Skeletal muscle tissue (tissue), 3 donors: ENCODE measurements at regions not wholly inside any gene's neighbourhood (a gene's known extent, or its start where the extent isn't known, plus 50 kb on each side); places are given as distances from the start of the nearest gene placed in this dataset.
"Not testable (repeated sequence)": the region's sequence is repeated elsewhere in the genome, so short reads cannot be mapped to it uniquely, and the experiment has no call there.

Experiments used
- H3K27ac ChIP-seq: one replicate; pipeline ENCODE4 v1.7.0; 2013; ENCODE audit warnings: mild to moderate bottlenecking, low read depth, low read length, inconsistent platforms
- H3K27me3 ChIP-seq, 3 donors: one replicate each; pipeline ENCODE4 v1.7.0; 2013; ENCODE audit warnings: low read length in 3 of 3; ENCODE audit not compliant: control insufficient read depth in 3 of 3, insufficient read depth in 3 of 3
- H3K36me3 ChIP-seq, 3 donors: one replicate each; pipeline ENCODE4 v1.7.0; 2013; ENCODE audit warnings: low read length in 3 of 3; ENCODE audit not compliant: control insufficient read depth in 3 of 3, insufficient read depth in 3 of 3
- H3K4me1 ChIP-seq, 3 donors: one replicate each; pipeline ENCODE4 v1.7.0; 2013; ENCODE audit warnings: low read length in 3 of 3, mild to moderate bottlenecking in 3 of 3; ENCODE audit not compliant: control insufficient read depth in 3 of 3, insufficient read depth in 3 of 3
- H3K4me3 ChIP-seq, 3 donors: one replicate each; pipeline ENCODE4 v1.7.0; 2013; ENCODE audit warnings: low read length in 3 of 3
- H3K9ac ChIP-seq, 3 donors: one replicate each; pipeline ENCODE4 v1.7.0; 2013; ENCODE audit warnings: low read length in 3 of 3, mild to moderate bottlenecking in 3 of 3, moderate library complexity in 2 of 3, low read depth in 1 of 3
- H3K9me3 ChIP-seq, 3 donors: one replicate each; pipeline ENCODE4 v1.7.0; 2013; ENCODE audit warnings: low read length in 3 of 3; ENCODE audit not compliant: control insufficient read depth in 3 of 3
- donor health status: Osteomylitis.

DNA sequence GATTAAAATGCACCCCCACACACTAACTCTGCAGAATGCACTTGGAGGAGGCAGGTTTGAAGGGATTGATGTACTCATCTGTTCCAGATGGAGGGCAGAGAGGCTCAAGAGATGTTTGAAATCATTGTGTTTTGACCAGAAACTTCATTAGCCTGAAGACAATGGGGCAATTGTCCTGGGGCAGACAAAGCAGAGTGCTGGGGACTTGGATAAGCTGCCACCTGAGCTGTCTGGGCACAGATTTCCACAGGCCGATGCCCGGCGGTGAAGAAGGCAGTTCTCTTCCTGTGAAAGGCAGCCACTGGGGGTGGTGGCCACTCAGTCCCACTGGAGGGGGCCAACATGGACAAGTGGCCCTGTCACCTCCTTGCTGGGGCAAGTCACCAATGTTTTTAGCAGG, 181.0 kb downstream of the BCL2L11 start:
- not testable (repeated sequence) for H3K4me1 ChIP-seq, H3K27me3 ChIP-seq, H3K4me3 ChIP-seq, H3K27ac ChIP-seq, H3K36me3 ChIP-seq, H3K9ac ChIP-seq, H3K9me3 ChIP-seq

DNA sequence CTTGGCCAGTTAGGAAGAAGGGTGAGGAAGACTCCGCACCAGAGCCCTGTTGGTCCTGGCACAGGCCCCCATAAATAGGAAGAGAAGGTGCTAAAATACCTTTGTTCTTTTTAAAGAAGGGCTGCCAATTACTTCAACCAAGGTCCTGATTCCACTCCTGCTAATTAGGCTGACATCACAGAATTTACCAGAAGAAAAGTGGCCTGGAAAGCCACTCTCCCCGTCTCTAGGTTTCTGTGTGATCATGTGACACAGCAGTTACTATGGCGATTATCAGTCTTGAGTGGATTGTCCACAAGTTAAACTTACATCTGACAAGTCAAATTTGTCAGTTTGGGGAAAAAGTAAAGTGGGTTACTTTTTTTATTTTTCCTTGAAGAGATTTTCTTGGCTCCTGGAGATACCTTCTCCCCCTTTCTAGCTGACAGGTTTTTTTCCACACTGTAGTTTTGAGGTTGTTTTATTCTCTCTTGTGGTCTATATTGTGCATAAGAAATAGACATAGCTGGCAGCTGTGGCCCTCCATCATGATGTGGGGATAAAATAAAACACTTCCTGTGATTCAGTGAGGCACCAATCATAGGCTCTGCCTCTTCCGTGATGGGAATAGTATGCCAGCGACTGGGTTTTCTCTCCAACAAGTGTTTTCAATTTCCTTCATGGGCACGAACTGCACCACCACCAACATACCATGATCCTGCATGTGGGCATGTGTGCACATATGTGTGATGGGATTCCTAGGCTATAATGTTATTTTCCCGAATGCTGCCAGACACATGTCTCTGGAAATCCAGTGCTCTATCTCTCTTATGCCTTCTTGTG, 181.9 kb downstream of the BCL2L11 start:
- not testable (repeated sequence) for H3K9ac ChIP-seq, H3K4me1 ChIP-seq, H3K27me3 ChIP-seq, H3K36me3 ChIP-seq, H3K27ac ChIP-seq, H3K4me3 ChIP-seq, H3K9me3 ChIP-seq

DNA sequence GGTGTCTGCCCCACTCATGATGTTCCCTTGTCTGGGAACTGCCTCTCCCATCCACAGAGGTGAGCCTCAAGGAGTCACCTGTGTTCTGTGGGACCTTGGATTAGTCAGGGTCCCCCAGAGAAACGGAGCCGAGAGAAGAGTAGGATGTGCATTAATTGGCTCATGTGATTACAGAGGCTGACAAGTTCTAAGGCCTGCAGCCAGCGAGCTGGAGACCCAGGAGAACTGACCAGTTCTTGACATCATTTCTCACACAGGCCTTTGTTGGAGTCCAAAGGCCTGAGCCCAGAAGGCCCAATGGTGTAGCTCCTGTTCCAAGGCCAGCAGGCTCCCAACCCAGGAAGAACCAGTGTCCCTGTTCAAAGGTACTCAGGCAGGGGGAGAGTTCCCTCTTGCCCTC, 186.6 kb downstream of the BCL2L11 start:
- H3K27ac ChIP-seq, H3K36me3 ChIP-seq, H3K4me1 ChIP-seq, H3K4me3 ChIP-seq, H3K9me3 ChIP-seq, H3K27me3 ChIP-seq, H3K9ac ChIP-seq: not testable (repeated sequence)

DNA sequence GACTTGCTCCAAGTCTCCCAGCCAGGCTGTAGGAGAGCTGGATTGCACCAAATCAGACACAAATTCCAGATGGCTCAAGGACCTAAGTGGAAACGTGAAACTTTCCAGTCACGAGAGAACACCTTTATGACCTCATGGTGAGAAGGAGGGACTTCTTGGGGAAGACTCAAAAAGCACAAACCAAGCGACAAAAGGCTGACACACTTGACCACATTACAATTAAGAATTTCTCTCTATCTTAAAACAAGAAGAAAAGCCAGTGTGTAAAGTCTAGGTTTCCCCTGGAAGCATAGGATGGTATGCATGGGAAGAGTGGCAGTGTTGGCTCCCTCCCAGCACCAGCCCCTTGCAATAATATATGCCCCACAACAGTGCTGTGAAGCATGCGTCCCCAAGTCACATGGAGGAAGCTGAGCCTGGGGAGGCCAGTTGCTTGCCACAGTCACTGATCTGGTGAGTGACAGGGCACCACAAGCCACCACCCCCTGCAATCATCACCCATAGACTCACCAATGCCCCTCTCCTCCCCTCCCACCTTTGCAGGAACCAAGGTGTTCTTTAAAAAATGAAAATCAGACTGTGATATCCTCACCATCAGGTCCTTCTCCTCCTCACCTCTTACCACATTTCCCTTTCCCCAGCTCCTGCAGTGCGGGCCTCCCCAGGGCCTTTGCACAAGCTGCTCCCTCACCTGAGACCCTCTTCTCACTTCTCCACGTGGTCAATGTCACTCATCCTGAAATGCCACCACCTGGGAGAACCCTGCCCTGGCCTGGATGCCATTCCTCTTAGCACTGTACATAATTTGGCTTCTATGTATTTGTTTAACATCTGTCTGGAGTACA, 188.7 kb downstream of the BCL2L11 start:
- not testable (repeated sequence) for H3K4me3 ChIP-seq, H3K9me3 ChIP-seq, H3K4me1 ChIP-seq, H3K27ac ChIP-seq, H3K36me3 ChIP-seq, H3K27me3 ChIP-seq, H3K9ac ChIP-seq

DNA sequence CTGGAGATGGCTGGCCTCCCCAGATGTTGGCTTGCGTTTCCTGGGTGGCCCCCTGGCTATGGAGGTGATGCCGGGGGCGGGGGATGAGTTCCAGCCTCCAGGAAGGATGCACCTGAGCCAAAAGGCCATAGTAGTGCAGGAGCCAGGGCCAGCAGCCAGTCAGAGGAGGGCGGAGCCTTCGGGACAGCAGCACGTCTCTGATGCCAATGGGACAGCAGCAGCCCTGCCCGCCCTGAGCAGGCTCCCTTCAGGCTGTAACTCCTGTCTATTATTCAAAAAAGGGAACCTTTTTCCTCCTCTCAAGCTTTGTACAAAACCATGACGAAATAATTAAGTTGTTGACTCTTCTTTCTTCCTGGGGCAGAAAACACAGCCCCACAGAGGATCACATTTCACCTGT, 189.7 kb downstream of the BCL2L11 start:
- H3K9me3 ChIP-seq, H3K4me1 ChIP-seq: not testable (repeated sequence)

DNA sequence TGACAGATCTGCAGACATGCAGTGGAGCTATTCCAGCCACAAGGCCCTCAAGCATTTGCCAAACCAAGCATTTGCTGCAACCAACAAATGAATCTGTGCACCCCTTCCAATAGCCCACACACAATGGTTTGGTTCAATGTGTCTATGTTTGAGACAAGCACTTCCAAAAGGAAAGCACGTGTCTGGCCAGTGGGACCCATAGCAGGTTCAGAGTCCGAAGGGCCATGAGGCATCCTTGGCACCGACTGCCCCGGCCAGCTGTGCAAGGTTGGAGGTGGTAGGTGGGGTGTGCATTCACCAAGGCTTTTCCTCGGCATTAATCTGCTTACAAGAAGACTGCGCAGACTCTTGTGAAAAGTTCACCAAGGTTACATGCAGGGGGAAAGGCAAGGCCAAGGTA, 190.9 kb downstream of the BCL2L11 start:
- not testable (repeated sequence) for H3K27ac ChIP-seq, H3K27me3 ChIP-seq, H3K9ac ChIP-seq, H3K9me3 ChIP-seq, H3K4me3 ChIP-seq, H3K4me1 ChIP-seq, H3K36me3 ChIP-seq

More for the DNA sequence above, 189.7 kb downstream of the BCL2L11 start:
- H3K4me3 ChIP-seq, H3K27ac ChIP-seq, H3K9ac ChIP-seq, H3K27me3 ChIP-seq, H3K36me3 ChIP-seq: not testable (repeated sequence)

DNA sequence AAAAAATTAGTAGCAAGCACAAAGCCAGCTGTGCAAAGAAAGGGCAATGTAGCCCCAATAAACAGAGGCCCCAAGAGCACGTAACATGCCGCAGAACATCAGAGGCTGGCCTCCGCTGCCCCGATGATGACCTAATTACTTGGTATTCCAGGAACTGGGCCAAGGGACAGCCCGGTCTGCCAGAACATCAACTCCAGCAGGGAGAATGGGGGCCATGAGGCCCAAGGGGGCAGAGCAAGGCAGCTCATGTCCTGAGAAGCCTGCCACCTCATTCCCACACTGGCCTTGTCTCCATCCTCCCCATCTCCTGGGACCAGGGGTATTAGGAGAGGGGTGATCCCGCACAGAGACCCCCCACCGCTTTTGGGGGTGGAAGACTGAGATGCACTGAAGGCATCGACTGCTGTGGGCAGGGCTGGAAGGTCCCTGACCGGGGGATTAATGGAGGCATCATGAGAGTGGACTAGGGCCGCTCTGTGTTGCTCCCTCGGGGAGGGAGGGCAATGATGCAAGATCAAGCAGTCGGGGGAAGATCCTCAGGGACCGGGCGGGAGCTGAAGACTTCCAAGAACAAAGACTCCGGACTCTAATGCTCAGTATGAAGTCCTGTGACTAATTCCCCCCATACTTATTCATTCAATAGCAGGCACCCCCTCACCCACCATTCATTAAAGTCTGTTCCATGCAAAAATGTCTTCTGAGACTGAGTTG, 192.3 kb downstream of the BCL2L11 start:
- not testable (repeated sequence) for H3K36me3 ChIP-seq, H3K27ac ChIP-seq, H3K27me3 ChIP-seq, H3K9me3 ChIP-seq, H3K9ac ChIP-seq, H3K4me3 ChIP-seq, H3K4me1 ChIP-seq

DNA sequence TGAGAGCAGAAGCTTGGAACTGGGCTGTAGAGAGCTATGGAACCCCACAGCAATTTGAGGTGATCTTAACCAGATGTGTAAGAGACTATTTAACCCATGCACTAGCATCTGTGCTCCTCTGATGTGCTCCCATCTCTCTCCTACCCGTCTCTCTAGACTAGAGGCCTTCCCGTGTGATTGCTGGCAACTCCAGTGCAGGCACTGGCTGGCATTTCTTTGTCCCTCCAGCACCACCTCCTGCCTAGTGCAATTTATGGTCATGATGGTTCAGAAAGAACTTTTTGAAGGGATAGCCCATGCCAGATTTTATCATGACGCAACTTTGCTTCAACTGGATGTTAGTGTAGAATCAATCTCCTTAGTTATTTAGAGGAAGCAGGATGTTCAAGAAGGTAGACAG, 193.0 kb downstream of the BCL2L11 start:
- H3K36me3 ChIP-seq, H3K9me3 ChIP-seq, H3K27me3 ChIP-seq, H3K27ac ChIP-seq, H3K4me3 ChIP-seq, H3K4me1 ChIP-seq, H3K9ac ChIP-seq: not testable (repeated sequence)

DNA sequence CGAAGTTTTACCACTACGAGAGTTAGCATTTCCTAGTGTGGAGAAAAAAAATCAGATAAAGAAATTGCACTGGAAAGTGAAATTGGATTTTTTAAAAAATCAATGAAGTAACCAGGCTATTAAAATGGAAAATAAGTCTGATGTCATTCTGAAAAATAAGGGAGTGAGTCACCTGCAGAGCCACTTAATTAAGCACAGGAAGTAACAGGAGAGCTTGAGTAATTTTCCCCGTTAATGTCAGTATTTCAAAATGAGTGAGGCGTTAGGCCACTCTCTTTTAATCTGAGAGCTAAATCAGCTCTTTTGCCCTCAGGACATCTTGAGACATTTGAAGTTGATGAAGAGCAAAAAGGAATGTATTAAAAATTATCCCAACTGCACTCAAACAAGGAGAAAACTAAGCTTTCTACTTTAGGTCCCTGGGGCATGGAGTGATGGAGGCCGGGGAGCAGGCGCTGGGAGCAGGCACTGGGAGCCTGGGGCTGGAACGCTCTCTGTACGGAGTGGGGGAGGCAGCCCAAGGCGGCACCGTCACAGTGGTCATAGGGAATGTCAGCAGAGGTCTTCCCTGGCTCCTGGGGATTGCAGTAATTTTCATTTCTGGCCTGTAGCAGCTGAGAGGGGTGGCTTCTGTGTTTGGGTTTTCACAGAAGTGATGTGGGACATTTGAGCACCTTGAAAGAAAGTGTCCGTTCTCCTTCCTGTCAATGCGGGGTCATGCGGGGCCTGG, 194.6 kb downstream of the BCL2L11 start:
- not testable (repeated sequence) for H3K9me3 ChIP-seq, H3K36me3 ChIP-seq, H3K4me3 ChIP-seq, H3K27me3 ChIP-seq, H3K4me1 ChIP-seq, H3K27ac ChIP-seq, H3K9ac ChIP-seq
